ENCODE measurements at regions not wholly inside any gene's neighbourhood (a gene's known extent, or its start where the extent isn't known, plus 50 kb on each side); places are given as distances from the start of the nearest gene placed in this dataset.

GRCh38 chr18:11458447-11458846, 150.9 kb upstream of the SLC35G4 start:
- TF ChIP-seq CTCF (IDR thresholded peaks at IDR 0.05), result no peak
- TF ChIP-seq ZFX (IDR thresholded peaks at IDR 0.05; ENCODE audit: borderline replicate concordance), result no peak

All from 22Rv1 (cell line).